Endothelial cell (in vitro differentiated cells): ENCODE measurements at regions not wholly inside any gene's neighbourhood (a gene's known extent, or its start where the extent isn't known, plus 50 kb on each side); places are given as distances from the start of the nearest gene placed in this dataset.
A peak's percentile ranks its signal among the peaks of the same experiment; 100 is the strongest.

Experiments
- DNase-seq: peaks from one replicate; pipeline ENCODE4 v3.0.0; 2021; ENCODE audit warnings: low spot score
- H3K27ac Mint-ChIP-seq: one replicate; pipeline ENCODE4 v1.8.0; 2021; ENCODE audit warnings: mixed read lengths, inconsistent platforms; ENCODE audit not compliant: unreplicated experiment
- H3K27me3 Mint-ChIP-seq: one replicate; pipeline ENCODE4 v1.8.0; 2021; ENCODE audit warnings: mild to moderate bottlenecking, moderate library complexity, mixed read lengths, inconsistent platforms; ENCODE audit not compliant: unreplicated experiment
- H3K36me3 Mint-ChIP-seq: one replicate; pipeline ENCODE4 v1.8.0; 2021; ENCODE audit warnings: mild to moderate bottlenecking, low read depth, mixed read lengths, inconsistent platforms; ENCODE audit not compliant: unreplicated experiment
- H3K4me1 Mint-ChIP-seq: one replicate; pipeline ENCODE4 v1.8.0; 2021; ENCODE audit warnings: mild to moderate bottlenecking, mixed read lengths, inconsistent platforms; ENCODE audit not compliant: unreplicated experiment
- H3K4me3 Mint-ChIP-seq: one replicate; pipeline ENCODE4 v1.8.0; 2021; ENCODE audit warnings: mild to moderate bottlenecking, mixed read lengths, inconsistent platforms; ENCODE audit not compliant: unreplicated experiment
- H3K9me3 Mint-ChIP-seq: one replicate; pipeline ENCODE4 v1.8.0; 2021; ENCODE audit warnings: mixed read lengths, inconsistent platforms; ENCODE audit not compliant: unreplicated experiment
- CTCF ChIP-seq: fragments of 200-600 bp; sonication (generic); IDR thresholded peaks from one replicate; pipeline ENCODE4 v1.5.0; 2021; ENCODE audit warnings: antibody characterized with exemption; ENCODE audit not compliant: unreplicated experiment

DNA sequence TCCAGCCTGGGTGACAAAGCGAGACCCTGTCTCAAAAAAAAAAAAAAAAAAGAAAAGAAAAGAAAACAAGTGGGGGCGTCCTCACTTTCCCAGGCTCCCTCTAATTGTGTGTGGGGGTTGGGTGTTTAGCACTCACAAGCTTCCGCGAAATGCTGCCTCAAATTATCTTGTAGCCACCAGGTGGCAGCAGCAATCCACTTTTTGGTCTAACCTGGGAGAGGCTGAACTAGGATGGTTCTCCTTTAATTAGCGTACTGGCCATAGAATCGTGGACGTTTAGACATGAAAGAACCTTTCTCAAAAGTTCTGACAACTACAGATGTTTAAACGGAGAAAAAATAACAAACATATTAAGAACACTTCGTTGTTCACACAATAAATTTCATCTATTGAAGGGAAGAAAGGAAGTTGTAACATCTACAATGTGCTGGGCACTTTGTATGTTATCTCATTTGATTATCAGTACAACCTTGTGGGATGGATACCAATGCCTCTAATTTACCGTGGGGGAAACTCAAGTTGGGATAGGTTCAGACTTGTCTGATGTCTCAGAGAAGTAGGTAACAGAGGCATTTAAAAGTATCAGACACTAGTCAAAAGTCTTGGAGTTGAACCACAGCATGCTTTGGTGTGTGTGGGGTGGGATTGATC lies 122.7 kb upstream of the NABP1 start:
- no peaks in the 10 kb centered on the region for H3K27me3 Mint-ChIP-seq
- no peaks in the 10 kb centered on the region for H3K9me3 Mint-ChIP-seq
- peak; percentile 77 for TF ChIP-seq CTCF
- DNase-seq = peak; percentile 86
- H3K36me3 Mint-ChIP-seq = no peaks in the 10 kb centered on the region
- no peak overlapping the region for H3K27ac Mint-ChIP-seq
- peaks cover 9% of the 10 kb centered on the region for H3K4me1 Mint-ChIP-seq
- no peak overlapping the region for H3K4me3 Mint-ChIP-seq

DNA sequence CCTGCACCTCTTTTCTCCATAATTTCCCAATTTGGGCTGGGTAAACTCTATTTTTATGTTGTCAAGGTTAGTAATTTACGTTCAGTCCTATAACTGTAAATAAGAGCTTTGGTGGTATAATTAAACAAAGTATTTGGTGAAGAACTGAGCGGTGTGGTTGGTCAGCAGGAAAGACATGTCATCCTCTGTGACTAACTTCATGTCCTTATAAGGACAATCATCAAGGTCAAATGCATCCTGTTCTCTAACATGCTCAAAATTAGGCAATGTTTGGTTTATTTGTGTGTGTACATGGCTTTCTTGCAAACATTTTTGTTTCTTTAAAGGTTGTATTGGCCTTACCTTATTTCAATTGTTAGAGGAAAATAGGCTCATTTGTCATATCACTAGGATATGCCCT lies 121.5 kb upstream of the NABP1 start:
- no peaks in the 10 kb centered on the region for H3K27me3 Mint-ChIP-seq
- DNase-seq = no peak
- H3K27ac Mint-ChIP-seq = no peak overlapping the region
- no peak for TF ChIP-seq CTCF
- peaks cover 9% of the 10 kb centered on the region for H3K4me1 Mint-ChIP-seq
- no peaks in the 10 kb centered on the region for H3K36me3 Mint-ChIP-seq
- H3K9me3 Mint-ChIP-seq = no peaks in the 10 kb centered on the region
- H3K4me3 Mint-ChIP-seq = no peak overlapping the region

GRCh38 chr2:191557841-191558240 lies 120.1 kb upstream of the NABP1 start:
- peaks cover 9% of the 10 kb centered on the region for H3K4me1 Mint-ChIP-seq

GRCh38 chr2:191559569-191559968 lies 118.4 kb upstream of the NABP1 start:
- DNase-seq = no peak
- H3K9me3 Mint-ChIP-seq = no peaks in the 10 kb centered on the region
- H3K36me3 Mint-ChIP-seq = no peaks in the 10 kb centered on the region
- no peak for TF ChIP-seq CTCF
- no peak overlapping the region for H3K27ac Mint-ChIP-seq
- no peaks in the 10 kb centered on the region for H3K27me3 Mint-ChIP-seq
- H3K4me1 Mint-ChIP-seq = peaks cover 3% of the 10 kb centered on the region
- H3K4me3 Mint-ChIP-seq = no peak overlapping the region

More at GRCh38 chr2:191557841-191558240, 120.1 kb upstream of the NABP1 start:
- no peak for TF ChIP-seq CTCF
- no peaks in the 10 kb centered on the region for H3K27me3 Mint-ChIP-seq
- H3K36me3 Mint-ChIP-seq = no peaks in the 10 kb centered on the region
- no peak overlapping the region for H3K4me3 Mint-ChIP-seq
- H3K27ac Mint-ChIP-seq = no peak overlapping the region
- DNase-seq = no peak
- H3K9me3 Mint-ChIP-seq = no peaks in the 10 kb centered on the region

DNA sequence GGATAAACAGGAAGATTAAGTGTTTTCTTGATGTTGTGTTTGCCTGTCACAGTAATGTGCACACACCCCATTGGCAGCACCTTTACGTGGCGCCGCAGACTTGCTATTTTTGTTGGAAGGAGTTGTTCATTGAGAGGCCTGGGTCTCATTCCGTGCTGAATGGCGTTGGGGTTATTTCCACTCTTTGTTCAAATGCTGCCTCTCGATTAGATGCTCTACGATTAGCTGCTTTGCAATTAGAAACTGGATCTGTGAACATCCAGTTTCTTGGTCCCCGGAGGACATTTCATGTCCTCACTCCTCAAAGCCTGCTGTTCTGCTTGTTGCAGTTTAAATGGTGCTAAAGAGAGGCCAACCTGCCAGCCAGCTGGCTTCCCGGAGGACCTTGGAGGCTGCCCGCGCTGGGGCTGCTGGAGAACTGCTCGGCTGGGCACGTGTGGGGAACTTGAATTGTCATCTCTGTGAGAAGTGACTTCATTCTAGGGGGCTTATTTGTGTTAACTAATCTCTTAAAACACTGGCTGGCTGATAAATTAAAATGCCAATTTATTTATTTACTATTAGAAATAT lies 117.4 kb upstream of the NABP1 start:
- peaks cover 2% of the 10 kb centered on the region for H3K27me3 Mint-ChIP-seq
- TF ChIP-seq CTCF = no peak
- H3K4me3 Mint-ChIP-seq = no peak overlapping the region
- H3K9me3 Mint-ChIP-seq = no peaks in the 10 kb centered on the region
- H3K36me3 Mint-ChIP-seq = no peaks in the 10 kb centered on the region
- no peak for DNase-seq
- H3K27ac Mint-ChIP-seq = no peak overlapping the region
- peaks cover 6% of the 10 kb centered on the region for H3K4me1 Mint-ChIP-seq
